ENCODE measurements at regions not wholly inside any gene's neighbourhood (a gene's known extent, or its start where the extent isn't known, plus 50 kb on each side); places are given as distances from the start of the nearest gene placed in this dataset.

- Histone ChIP-seq H3K36me3 (no peaks in the 10 kb centered on the region), H3K27me3 (replicated peaks in 1 of 7) (no peaks in the 10 kb centered on the region), H3K9me3 (peaks cover 0 to 60% (median 47%) of the 10 kb centered on the region in 8 donors), H3K4me1 (no peaks in the 10 kb centered on the region), H3K27ac (no peak overlapping the region), H3K4me3 (no peak overlapping the region)
- TF ChIP-seq CTCF (IDR thresholded peaks at IDR 0.05 in 8 of 11, conservative IDR thresholded peaks at IDR 0.05 in 3 of 11) (no peak), POLR2A (IDR thresholded peaks at IDR 0.05) (no peak), POLR2AphosphoS5 (IDR thresholded peaks at IDR 0.05) (no peak)
- no peak for DNase-seq
- intact Hi-C loops (cut with DNase I; ENCODE audit: low total_unique reads), result no loop called here
Measured at GRCh38 chr20:12406978-12407377, 489.3 kb downstream of the BTBD3 start.

- H3K4me1 ChIP-seq, result no peaks in the 10 kb centered on the region
- WGBS, 5 donors, result 32 to 63% (median 56%) methylated on average over 3 of the region's 3 CpGs
- no peak overlapping the region for H3K27ac ChIP-seq
- H3K36me3 ChIP-seq, result no peaks in the 10 kb centered on the region
- no peak overlapping the region for H3K4me3 ChIP-seq
- intact Hi-C loops (cut with DNase I; ENCODE audit: low total_unique reads), result no loop called here
- TF ChIP-seq POLR2AphosphoS5 (IDR thresholded peaks at IDR 0.05) (no peak), POLR2A (IDR thresholded peaks at IDR 0.05) (no peak)
- no peak for DNase-seq
- H3K27me3 ChIP-seq (replicated peaks in 1 of 7), result no peaks in the 10 kb centered on the region
- H3K9me3 ChIP-seq, result peaks cover 0 to 60% (median 47%) of the 10 kb centered on the region in 8 donors
Measured at GRCh38 chr20:12409501-12409900, 491.8 kb downstream of the BTBD3 start.

GRCh38 chr20:12410783-12411182 lies 493.1 kb downstream of the BTBD3 start:
- no peak for DNase-seq
- Histone ChIP-seq H3K27ac (no peak overlapping the region), H3K36me3 (no peaks in the 10 kb centered on the region), H3K4me3 (no peak overlapping the region), H3K4me1 (no peaks in the 10 kb centered on the region), H3K27me3 (replicated peaks in 1 of 7) (no peaks in the 10 kb centered on the region), H3K9me3 (peaks cover 0 to 52% (median 39%) of the 10 kb centered on the region in 8 donors)
- intact Hi-C loops (cut with DNase I; ENCODE audit: low total_unique reads), result no loop called here
- TF ChIP-seq CTCF (IDR thresholded peaks at IDR 0.05 in 8 of 11, conservative IDR thresholded peaks at IDR 0.05 in 3 of 11), result no peak
- no peak for TF ChIP-seq POLR2A (IDR thresholded peaks at IDR 0.05)
- TF ChIP-seq POLR2AphosphoS5 (IDR thresholded peaks at IDR 0.05), result no peak

- 70 to 85% (median 73%) methylated on average over 7 of the region's 7 CpGs for WGBS, 5 donors
- no peak for DNase-seq
- Histone ChIP-seq H3K4me1 (no peaks in the 10 kb centered on the region), H3K27me3 (replicated peaks in 1 of 7) (no peaks in the 10 kb centered on the region), H3K36me3 (no peaks in the 10 kb centered on the region), H3K9me3 (peaks cover 0 to 46% (median 35%) of the 10 kb centered on the region in 8 donors), H3K27ac (no peak overlapping the region), H3K4me3 (no peak overlapping the region)
- intact Hi-C loops (cut with DNase I; ENCODE audit: low total_unique reads), result no loop called here
- TF ChIP-seq POLR2AphosphoS5 (IDR thresholded peaks at IDR 0.05) (no peak), CTCF (IDR thresholded peaks at IDR 0.05 in 8 of 11, conservative IDR thresholded peaks at IDR 0.05 in 3 of 11) (no peak), POLR2A (IDR thresholded peaks at IDR 0.05) (no peak)
Measured at GRCh38 chr20:12411246-12411940, 493.7 kb downstream of the BTBD3 start.
